ENCODE measurements at regions not wholly inside any gene's neighbourhood (a gene's known extent, or its start where the extent isn't known, plus 50 kb on each side); places are given as distances from the start of the nearest gene placed in this dataset.

GRCh38 chr17:71163121-71163812, 957.6 kb upstream of the SOX9 start:
- H3K4me1 ChIP-seq (ENCODE audit: insufficient read depth, low read length), result no peaks in the 10 kb centered on the region
- ChIA-PET POLR2A (no interaction called here), CTCF (no interaction called here)

DNA sequence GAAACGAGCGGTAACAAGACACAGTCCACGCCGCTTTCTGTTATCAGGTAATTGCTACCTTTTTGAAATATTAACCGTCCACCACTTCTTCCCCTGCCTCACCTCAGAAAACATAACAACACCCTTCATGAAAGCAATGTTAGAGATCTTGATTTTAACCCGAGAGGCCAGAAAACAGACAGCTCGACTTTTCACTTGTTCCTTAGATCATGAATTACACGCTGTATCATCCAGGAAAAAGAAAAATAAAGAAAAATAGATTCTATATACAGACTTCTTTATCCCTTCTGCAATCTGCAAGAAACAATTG, 957.1 kb upstream of the SOX9 start:
- H3K27ac ChIP-seq (ENCODE audit: low read depth, low read length), result no peak overlapping the region
- ChIA-PET POLR2A (no interaction called here), CTCF (no interaction called here)
- H3K27me3 Mint-ChIP-seq, result no peaks in the 10 kb centered on the region
- H3K4me3 Mint-ChIP-seq, result no peak overlapping the region
- no peaks in the 10 kb centered on the region for H3K36me3 ChIP-seq (ENCODE audit: insufficient read depth, low read length)
- no peaks in the 10 kb centered on the region for H3K36me3 Mint-ChIP-seq
- H3K4me1 Mint-ChIP-seq, result no peaks in the 10 kb centered on the region
- peaks cover 0 to 10% (median 2%) of the 10 kb centered on the region in 5 donors for H3K9me3 Mint-ChIP-seq
- H3K27me3 ChIP-seq (ENCODE audit: insufficient read depth, low read length, poor library complexity, severe bottlenecking), result no peaks in the 10 kb centered on the region
- no peak overlapping the region for H3K27ac Mint-ChIP-seq
- no peaks in the 10 kb centered on the region for H3K4me1 ChIP-seq (ENCODE audit: insufficient read depth, low read length)
- no peaks in the 10 kb centered on the region for H3K9me3 ChIP-seq (ENCODE audit: low read length)
- H3K4me3 ChIP-seq (ENCODE audit: low read length), result no peak overlapping the region
- no peak for DNase-seq

More at GRCh38 chr17:71163121-71163812, 957.6 kb upstream of the SOX9 start:
- Histone ChIP-seq H3K27ac (ENCODE audit: low read depth, low read length) (no peak overlapping the region), H3K36me3 (ENCODE audit: insufficient read depth, low read length) (no peaks in the 10 kb centered on the region), H3K4me3 (ENCODE audit: low read length) (no peak overlapping the region), H3K9me3 (ENCODE audit: low read length) (no peaks in the 10 kb centered on the region), H3K27me3 (ENCODE audit: insufficient read depth, low read length, poor library complexity, severe bottlenecking) (no peaks in the 10 kb centered on the region)
- Mint-ChIP-seq H3K9me3 (peaks cover 0 to 14% (median 5%) of the 10 kb centered on the region in 5 donors), H3K36me3 (no peaks in the 10 kb centered on the region), H3K27me3 (no peaks in the 10 kb centered on the region), H3K4me3 (no peak overlapping the region), H3K27ac (no peak overlapping the region), H3K4me1 (no peaks in the 10 kb centered on the region)
- DNase-seq, result no peak

- DNase-seq, result no peak
- CTCF ChIA-PET, result no interaction called here
- H3K27me3 Mint-ChIP-seq, result no peaks in the 10 kb centered on the region
- H3K9me3 ChIP-seq (ENCODE audit: low read length), result no peaks in the 10 kb centered on the region
- H3K4me1 Mint-ChIP-seq, result no peaks in the 10 kb centered on the region
- H3K4me1 ChIP-seq (ENCODE audit: insufficient read depth, low read length), result no peaks in the 10 kb centered on the region
- H3K9me3 Mint-ChIP-seq, result peaks cover 0 to 9% (median 0%) of the 10 kb centered on the region in 5 donors
- H3K36me3 ChIP-seq (ENCODE audit: insufficient read depth, low read length), result no peaks in the 10 kb centered on the region
- POLR2A ChIA-PET, result no interaction called here
- H3K4me3 ChIP-seq (ENCODE audit: low read length), result no peak overlapping the region
- H3K27ac ChIP-seq (ENCODE audit: low read depth, low read length), result no peak overlapping the region
- no peaks in the 10 kb centered on the region for H3K36me3 Mint-ChIP-seq
- no peaks in the 10 kb centered on the region for H3K27me3 ChIP-seq (ENCODE audit: insufficient read depth, low read length, poor library complexity, severe bottlenecking)
- H3K4me3 Mint-ChIP-seq, result no peak overlapping the region
- H3K27ac Mint-ChIP-seq, result no peak overlapping the region
These were observed 956.3 kb upstream of the SOX9 start for GRCh38 chr17:71164561-71164960.

- H3K4me3 ChIP-seq (ENCODE audit: low read length), result no peak overlapping the region
- no peaks in the 10 kb centered on the region for H3K9me3 ChIP-seq (ENCODE audit: low read length)
- no peak overlapping the region for H3K27ac ChIP-seq (ENCODE audit: low read depth, low read length)
- no peak overlapping the region for H3K4me3 Mint-ChIP-seq
- ChIA-PET CTCF (no interaction called here), POLR2A (no interaction called here)
- no peaks in the 10 kb centered on the region for H3K4me1 ChIP-seq (ENCODE audit: insufficient read depth, low read length)
- H3K27me3 ChIP-seq (ENCODE audit: insufficient read depth, low read length, poor library complexity, severe bottlenecking), result no peaks in the 10 kb centered on the region
- no peak overlapping the region for H3K27ac Mint-ChIP-seq
- H3K27me3 Mint-ChIP-seq, result no peaks in the 10 kb centered on the region
- no peaks in the 10 kb centered on the region for H3K36me3 ChIP-seq (ENCODE audit: insufficient read depth, low read length)
- DNase-seq, result no peak
- no peaks in the 10 kb centered on the region for H3K4me1 Mint-ChIP-seq
- peaks cover 0 to 14% (median 4%) of the 10 kb centered on the region in 5 donors for H3K9me3 Mint-ChIP-seq
- no peaks in the 10 kb centered on the region for H3K36me3 Mint-ChIP-seq
These were observed 954.5 kb upstream of the SOX9 start for GRCh38 chr17:71166311-71166710.

DNA sequence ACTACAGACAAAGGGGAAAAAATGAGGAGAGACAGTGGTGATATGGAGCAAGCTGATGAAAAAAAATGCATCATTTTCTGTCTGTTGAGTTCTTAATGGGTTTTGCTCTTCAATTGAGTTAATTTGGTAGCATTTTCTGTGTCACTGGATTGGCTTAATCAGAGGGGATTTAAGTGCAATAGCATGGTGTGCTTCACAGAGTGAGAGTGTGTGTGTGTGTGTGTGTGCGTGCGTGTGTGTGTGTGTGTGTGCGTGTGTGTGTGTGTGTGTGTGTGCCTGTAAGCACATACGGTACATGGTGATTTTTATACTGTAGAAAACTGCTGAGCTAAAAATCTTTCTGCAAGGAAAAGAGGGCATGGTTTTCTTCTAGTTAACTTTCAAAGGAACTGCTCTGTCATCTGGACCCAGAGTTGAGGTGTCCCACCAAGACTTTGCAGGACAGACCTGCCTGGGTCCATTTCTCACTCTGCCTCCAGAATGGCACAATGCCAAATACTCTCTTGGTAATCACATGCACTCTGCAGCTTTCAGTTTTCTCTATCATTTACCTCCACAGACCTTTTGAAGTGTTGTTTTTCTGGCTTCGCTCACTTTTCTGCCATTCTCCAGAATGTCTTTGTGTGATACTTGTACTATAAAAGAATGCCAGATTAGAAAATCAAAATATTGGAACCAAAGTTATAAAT, 952.6 kb upstream of the SOX9 start:
- H3K4me3 ChIP-seq (ENCODE audit: low read length), result no peak overlapping the region
- no peak overlapping the region for H3K27ac ChIP-seq (ENCODE audit: low read depth, low read length)
- ChIA-PET POLR2A (no interaction called here), CTCF (no interaction called here)
- no peaks in the 10 kb centered on the region for H3K27me3 Mint-ChIP-seq
- no peaks in the 10 kb centered on the region for H3K36me3 Mint-ChIP-seq
- no peak for DNase-seq
- H3K4me1 ChIP-seq (ENCODE audit: insufficient read depth, low read length), result no peaks in the 10 kb centered on the region
- H3K36me3 ChIP-seq (ENCODE audit: insufficient read depth, low read length), result no peaks in the 10 kb centered on the region
- no peaks in the 10 kb centered on the region for H3K4me1 Mint-ChIP-seq
- H3K4me3 Mint-ChIP-seq, result no peak overlapping the region
- no peaks in the 10 kb centered on the region for H3K27me3 ChIP-seq (ENCODE audit: insufficient read depth, low read length, poor library complexity, severe bottlenecking)
- H3K27ac Mint-ChIP-seq, result no peak overlapping the region
- no peaks in the 10 kb centered on the region for H3K9me3 ChIP-seq (ENCODE audit: low read length)
- peaks cover 0 to 14% (median 4%) of the 10 kb centered on the region in 5 donors for H3K9me3 Mint-ChIP-seq

DNA sequence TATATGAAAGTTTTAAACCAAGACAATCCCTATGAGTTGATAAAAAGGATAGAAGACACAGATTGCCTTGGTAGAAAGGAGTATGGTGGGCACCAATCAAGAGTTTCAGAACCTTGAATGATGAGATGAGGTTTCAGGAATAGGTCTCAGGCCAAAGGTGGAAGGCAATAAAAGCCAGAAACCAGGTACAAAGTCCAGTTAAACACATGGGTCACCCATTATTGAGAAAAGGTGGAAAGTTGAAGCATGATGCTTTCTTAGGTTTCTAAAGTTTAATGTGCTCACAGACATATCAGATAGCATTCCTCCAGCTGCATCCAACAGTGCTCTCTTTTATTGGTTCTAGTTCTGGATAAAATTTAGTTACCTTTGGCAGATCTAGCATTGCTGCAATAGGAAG, 950.8 kb upstream of the SOX9 start:
- no peak overlapping the region for H3K4me3 ChIP-seq (ENCODE audit: low read length)
- no peaks in the 10 kb centered on the region for H3K27me3 ChIP-seq (ENCODE audit: insufficient read depth, low read length, poor library complexity, severe bottlenecking)
- H3K9me3 ChIP-seq (ENCODE audit: low read length), result no peaks in the 10 kb centered on the region
- Mint-ChIP-seq H3K27me3 (no peaks in the 10 kb centered on the region), H3K4me1 (no peaks in the 10 kb centered on the region), H3K9me3 (peaks cover 2 to 14% (median 7%) of the 10 kb centered on the region in 5 donors), H3K27ac (no peak overlapping the region), H3K4me3 (no peak overlapping the region), H3K36me3 (no peaks in the 10 kb centered on the region)
- H3K4me1 ChIP-seq (ENCODE audit: insufficient read depth, low read length), result no peaks in the 10 kb centered on the region
- no peak for DNase-seq
- ChIA-PET POLR2A (no interaction called here), CTCF (no interaction called here)
- no peak overlapping the region for H3K27ac ChIP-seq (ENCODE audit: low read depth, low read length)
- no peaks in the 10 kb centered on the region for H3K36me3 ChIP-seq (ENCODE audit: insufficient read depth, low read length)

GRCh38 chr17:71171270-71171669, 949.5 kb upstream of the SOX9 start:
- Histone ChIP-seq H3K4me1 (ENCODE audit: insufficient read depth, low read length) (no peaks in the 10 kb centered on the region), H3K36me3 (ENCODE audit: insufficient read depth, low read length) (no peaks in the 10 kb centered on the region), H3K9me3 (ENCODE audit: low read length) (no peaks in the 10 kb centered on the region), H3K27me3 (ENCODE audit: insufficient read depth, low read length, poor library complexity, severe bottlenecking) (no peaks in the 10 kb centered on the region), H3K27ac (ENCODE audit: low read depth, low read length) (no peak overlapping the region), H3K4me3 (ENCODE audit: low read length) (no peak overlapping the region)
- no peak for DNase-seq
- Mint-ChIP-seq H3K4me3 (no peak overlapping the region), H3K9me3 (peaks cover 2 to 10% (median 8%) of the 10 kb centered on the region in 5 donors), H3K27me3 (no peaks in the 10 kb centered on the region), H3K36me3 (no peaks in the 10 kb centered on the region), H3K27ac (no peak overlapping the region), H3K4me1 (no peaks in the 10 kb centered on the region)
- ChIA-PET POLR2A (no interaction called here), CTCF (no interaction called here)

DNA sequence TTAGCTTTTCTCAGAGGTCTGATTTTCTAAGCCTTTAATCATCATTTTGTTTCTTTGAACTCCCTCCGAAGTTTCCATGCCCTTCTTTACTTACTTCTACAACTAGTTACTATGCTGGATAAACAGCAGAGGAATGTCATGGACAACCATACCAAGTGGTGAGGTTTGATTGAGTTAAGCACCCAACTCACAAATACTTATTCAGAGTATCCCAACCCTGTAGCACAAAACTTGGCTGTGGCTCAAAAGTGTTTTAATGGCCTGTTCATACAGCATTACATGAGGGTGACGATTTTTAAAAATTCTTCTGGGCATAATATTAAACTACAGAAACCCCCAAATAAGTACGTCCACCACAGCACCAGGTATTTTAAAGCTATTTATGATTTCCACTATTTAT, 946.8 kb upstream of the SOX9 start:
- Mint-ChIP-seq H3K27ac (no peak overlapping the region), H3K9me3 (peaks cover 5 to 10% (median 6%) of the 10 kb centered on the region in 5 donors), H3K4me3 (no peak overlapping the region), H3K36me3 (no peaks in the 10 kb centered on the region), H3K4me1 (no peaks in the 10 kb centered on the region), H3K27me3 (peaks cover 0 to 1% of the 10 kb centered on the region in 2 donors)
- ChIA-PET CTCF (no interaction called here), POLR2A (no interaction called here)
- no peaks in the 10 kb centered on the region for H3K4me1 ChIP-seq (ENCODE audit: insufficient read depth, low read length)
- no peak overlapping the region for H3K4me3 ChIP-seq (ENCODE audit: low read length)
- no peak overlapping the region for H3K27ac ChIP-seq (ENCODE audit: low read depth, low read length)
- H3K36me3 ChIP-seq (ENCODE audit: insufficient read depth, low read length), result no peaks in the 10 kb centered on the region
- DNase-seq, result no peak
- no peaks in the 10 kb centered on the region for H3K9me3 ChIP-seq (ENCODE audit: low read length)
- no peaks in the 10 kb centered on the region for H3K27me3 ChIP-seq (ENCODE audit: insufficient read depth, low read length, poor library complexity, severe bottlenecking)

Data from CD8-positive, alpha-beta memory T cell (primary cell).